ENCODE measurements at regions not wholly inside any gene's neighbourhood (a gene's known extent, or its start where the extent isn't known, plus 50 kb on each side); places are given as distances from the start of the nearest gene placed in this dataset.

DNA sequence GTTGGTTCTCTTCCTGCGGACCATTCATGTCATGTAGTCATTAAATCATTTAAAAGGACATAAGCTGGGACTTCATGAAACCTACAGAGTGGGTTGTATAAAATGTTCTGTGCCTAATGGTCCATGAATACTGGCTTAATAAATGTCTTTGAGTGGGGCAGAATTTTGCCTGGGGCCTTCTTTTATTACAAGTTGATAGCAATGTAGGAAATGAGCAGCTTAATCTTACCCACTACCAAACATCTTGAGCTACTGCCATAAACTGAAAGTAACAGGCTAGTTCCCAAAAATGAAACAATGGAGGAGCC, 130.9 kb downstream of the TMEM17 start:
- no peaks in the 10 kb centered on the region for H3K27me3 Mint-ChIP-seq (ENCODE audit: low read depth)
- peaks cover 43% of the 10 kb centered on the region for H3K9me3 Mint-ChIP-seq
- CTCF ChIA-PET = no interaction called here
- H3K4me3 Mint-ChIP-seq = no peak overlapping the region
- TF ChIP-seq GABPB1 (CRISPR knock-in tag; IDR thresholded peaks at IDR 0.05) = no peak
- TF ChIP-seq RORB (CRISPR knock-in tag; IDR thresholded peaks at IDR 0.05) = no peak
- TF ChIP-seq, protein P1, sequence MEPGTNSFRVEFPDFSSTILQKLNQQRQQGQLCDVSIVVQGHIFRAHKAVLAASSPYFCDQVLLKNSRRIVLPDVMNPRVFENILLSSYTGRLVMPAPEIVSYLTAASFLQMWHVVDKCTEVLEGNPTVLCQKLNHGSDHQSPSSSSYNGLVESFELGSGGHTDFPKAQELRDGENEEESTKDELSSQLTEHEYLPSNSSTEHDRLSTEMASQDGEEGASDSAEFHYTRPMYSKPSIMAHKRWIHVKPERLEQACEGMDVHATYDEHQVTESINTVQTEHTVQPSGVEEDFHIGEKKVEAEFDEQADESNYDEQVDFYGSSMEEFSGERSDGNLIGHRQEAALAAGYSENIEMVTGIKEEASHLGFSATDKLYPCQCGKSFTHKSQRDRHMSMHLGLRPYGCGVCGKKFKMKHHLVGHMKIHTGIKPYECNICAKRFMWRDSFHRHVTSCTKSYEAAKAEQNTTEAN (CRISPR knock-in tag; IDR thresholded peaks at IDR 0.05) = no peak
- no peak for TF ChIP-seq TP53 (CRISPR knock-in tag; IDR thresholded peaks at IDR 0.05)
- TF ChIP-seq, protein P2, sequence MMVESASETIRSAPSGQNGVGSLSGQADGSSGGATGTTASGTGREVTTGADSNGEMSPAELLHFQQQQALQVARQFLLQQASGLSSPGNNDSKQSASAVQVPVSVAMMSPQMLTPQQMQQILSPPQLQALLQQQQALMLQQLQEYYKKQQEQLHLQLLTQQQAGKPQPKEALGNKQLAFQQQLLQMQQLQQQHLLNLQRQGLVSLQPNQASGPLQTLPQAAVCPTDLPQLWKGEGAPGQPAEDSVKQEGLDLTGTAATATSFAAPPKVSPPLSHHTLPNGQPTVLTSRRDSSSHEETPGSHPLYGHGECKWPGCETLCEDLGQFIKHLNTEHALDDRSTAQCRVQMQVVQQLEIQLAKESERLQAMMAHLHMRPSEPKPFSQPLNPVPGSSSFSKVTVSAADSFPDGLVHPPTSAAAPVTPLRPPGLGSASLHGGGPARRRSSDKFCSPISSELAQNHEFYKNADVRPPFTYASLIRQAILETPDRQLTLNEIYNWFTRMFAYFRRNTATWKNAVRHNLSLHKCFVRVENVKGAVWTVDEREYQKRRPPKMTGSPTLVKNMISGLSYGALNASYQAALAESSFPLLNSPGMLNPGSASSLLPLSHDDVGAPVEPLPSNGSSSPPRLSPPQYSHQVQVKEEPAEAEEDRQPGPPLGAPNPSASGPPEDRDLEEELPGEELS (CRISPR knock-in tag; IDR thresholded peaks at IDR 0.05) = no peak
- TF ChIP-seq, protein P3, sequence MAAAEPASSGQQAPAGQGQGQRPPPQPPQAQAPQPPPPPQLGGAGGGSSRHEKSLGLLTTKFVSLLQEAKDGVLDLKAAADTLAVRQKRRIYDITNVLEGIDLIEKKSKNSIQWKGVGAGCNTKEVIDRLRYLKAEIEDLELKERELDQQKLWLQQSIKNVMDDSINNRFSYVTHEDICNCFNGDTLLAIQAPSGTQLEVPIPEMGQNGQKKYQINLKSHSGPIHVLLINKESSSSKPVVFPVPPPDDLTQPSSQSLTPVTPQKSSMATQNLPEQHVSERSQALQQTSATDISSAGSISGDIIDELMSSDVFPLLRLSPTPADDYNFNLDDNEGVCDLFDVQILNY (CRISPR knock-in tag; IDR thresholded peaks at IDR 0.05) = no peak
- no peak for TF ChIP-seq ZNF423 (CRISPR knock-in tag; IDR thresholded peaks at IDR 0.05)
- TF ChIP-seq, protein P4, sequence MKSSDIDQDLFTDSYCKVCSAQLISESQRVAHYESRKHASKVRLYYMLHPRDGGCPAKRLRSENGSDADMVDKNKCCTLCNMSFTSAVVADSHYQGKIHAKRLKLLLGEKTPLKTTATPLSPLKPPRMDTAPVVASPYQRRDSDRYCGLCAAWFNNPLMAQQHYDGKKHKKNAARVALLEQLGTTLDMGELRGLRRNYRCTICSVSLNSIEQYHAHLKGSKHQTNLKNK (CRISPR knock-in tag; IDR thresholded peaks at IDR 0.05) = no peak
- TF ChIP-seq, protein P5, sequence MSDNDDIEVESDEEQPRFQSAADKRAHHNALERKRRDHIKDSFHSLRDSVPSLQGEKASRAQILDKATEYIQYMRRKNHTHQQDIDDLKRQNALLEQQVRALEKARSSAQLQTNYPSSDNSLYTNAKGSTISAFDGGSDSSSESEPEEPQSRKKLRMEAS (CRISPR knock-in tag; IDR thresholded peaks at IDR 0.05) = no peak
- TF ChIP-seq, protein P6, sequence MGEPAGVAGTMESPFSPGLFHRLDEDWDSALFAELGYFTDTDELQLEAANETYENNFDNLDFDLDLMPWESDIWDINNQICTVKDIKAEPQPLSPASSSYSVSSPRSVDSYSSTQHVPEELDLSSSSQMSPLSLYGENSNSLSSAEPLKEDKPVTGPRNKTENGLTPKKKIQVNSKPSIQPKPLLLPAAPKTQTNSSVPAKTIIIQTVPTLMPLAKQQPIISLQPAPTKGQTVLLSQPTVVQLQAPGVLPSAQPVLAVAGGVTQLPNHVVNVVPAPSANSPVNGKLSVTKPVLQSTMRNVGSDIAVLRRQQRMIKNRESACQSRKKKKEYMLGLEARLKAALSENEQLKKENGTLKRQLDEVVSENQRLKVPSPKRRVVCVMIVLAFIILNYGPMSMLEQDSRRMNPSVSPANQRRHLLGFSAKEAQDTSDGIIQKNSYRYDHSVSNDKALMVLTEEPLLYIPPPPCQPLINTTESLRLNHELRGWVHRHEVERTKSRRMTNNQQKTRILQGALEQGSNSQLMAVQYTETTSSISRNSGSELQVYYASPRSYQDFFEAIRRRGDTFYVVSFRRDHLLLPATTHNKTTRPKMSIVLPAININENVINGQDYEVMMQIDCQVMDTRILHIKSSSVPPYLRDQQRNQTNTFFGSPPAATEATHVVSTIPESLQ (CRISPR knock-in tag; IDR thresholded peaks at IDR 0.05) = no peak
- TF ChIP-seq MYBL2 (CRISPR knock-in tag; IDR thresholded peaks at IDR 0.05) = no peak
- TF ChIP-seq, protein P7, sequence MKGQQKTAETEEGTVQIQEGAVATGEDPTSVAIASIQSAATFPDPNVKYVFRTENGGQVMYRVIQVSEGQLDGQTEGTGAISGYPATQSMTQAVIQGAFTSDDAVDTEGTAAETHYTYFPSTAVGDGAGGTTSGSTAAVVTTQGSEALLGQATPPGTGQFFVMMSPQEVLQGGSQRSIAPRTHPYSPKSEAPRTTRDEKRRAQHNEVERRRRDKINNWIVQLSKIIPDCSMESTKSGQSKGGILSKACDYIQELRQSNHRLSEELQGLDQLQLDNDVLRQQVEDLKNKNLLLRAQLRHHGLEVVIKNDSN (CRISPR knock-in tag; IDR thresholded peaks at IDR 0.05) = no peak
- no peak for DNase-seq (ENCODE audit: low spot score)
- peaks cover 31% of the 10 kb centered on the region for H3K4me1 Mint-ChIP-seq
- H3K27ac Mint-ChIP-seq = peak overlapping the region; percentile 54
- POLR2A ChIA-PET = interaction anchor here (0.5 kb wide), 1 partner anchor 44 kb away, joined by 3 read pairs; no protein-coding TSS in a partner anchor
- peaks cover 25% of the 10 kb centered on the region for H3K36me3 Mint-ChIP-seq
- no peak for ATAC-seq

DNA sequence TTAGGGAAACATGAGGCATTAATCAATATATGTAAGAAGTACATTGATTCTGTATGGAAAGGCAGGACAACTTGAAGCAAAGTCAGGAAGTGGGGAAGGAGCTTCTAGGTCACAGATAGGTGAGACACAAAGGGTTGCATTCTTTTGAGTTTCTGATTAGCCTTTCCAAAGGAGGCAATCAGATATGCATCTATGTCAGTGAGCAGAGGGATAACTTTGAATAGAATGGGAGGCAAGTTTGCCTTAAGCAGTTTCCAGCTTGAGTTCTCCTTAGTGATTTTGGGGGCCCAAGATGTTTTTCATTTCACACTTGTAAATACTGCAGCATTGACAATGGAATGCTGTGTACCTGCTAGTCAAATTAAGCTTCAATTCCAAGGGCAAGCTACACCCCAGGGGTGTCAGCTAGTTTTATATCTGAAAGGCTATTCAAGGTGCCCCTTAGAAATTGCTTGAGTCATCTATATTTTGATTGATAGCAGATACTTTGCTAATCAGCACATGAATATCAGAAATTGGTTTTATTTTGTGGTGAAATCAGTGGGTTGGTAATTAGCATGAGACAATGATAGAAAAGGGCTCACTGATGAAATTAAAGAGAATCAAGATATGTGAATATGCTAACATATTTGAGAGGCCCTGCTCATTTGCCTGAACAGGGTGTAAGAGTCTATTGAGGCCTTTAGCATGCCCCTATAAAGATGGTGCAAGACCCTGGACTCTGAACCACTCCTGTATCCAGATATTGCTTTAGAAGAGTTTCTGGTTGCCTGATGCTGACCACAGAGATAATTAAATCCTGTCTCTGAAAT, 131.5 kb downstream of the TMEM17 start:
- H3K9me3 Mint-ChIP-seq = peaks cover 43% of the 10 kb centered on the region
- peaks cover 25% of the 10 kb centered on the region for H3K36me3 Mint-ChIP-seq
- H3K27me3 Mint-ChIP-seq (ENCODE audit: low read depth) = no peaks in the 10 kb centered on the region
- no peak overlapping the region for H3K4me3 Mint-ChIP-seq
- peak overlapping the region; percentile 85 for H3K27ac Mint-ChIP-seq
- H3K4me1 Mint-ChIP-seq = peaks cover 31% of the 10 kb centered on the region
- POLR2A ChIA-PET = no interaction called here
- CTCF ChIA-PET = no interaction called here
- ATAC-seq = peak; percentile 35
- no peak for DNase-seq (ENCODE audit: low spot score)
- TF ChIP-seq, protein P8, sequence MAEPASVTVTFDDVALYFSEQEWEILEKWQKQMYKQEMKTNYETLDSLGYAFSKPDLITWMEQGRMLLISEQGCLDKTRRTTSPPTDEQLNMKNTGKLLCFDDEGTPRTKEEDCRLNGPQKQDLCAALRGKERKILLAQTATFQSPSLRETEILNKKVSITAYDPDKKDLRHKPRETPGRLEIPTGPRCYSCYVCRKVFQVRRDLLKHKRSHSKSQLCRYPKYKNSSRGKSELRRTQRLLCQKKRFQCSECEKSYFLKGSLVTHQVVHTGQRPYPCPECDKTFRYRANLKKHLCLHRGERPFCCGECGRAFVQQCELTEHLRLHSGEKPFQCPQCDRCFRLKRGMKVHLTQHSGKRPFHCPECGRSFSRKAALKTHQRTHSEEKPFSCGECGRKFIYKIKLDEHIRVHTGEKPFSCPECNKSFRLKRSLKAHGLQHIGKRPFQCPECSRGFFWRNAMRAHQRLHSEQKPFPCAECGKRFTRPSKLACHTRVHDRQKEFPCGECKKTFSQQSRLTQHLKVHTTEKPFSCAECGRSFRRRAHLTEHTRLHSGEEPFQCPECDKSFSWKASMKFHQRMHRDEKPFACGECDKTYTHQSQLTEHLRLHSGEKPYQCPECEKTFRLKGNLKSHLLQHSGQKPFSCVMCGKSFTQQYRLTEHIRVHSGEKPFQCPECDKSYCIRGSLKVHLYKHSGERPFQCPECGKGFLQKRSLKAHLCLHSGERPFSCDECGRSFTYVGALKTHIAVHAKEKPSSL (CRISPR knock-in tag; conservative IDR thresholded peaks at IDR 0.05) = no peak
- TF ChIP-seq GTF2I (CRISPR knock-in tag; conservative IDR thresholded peaks at IDR 0.05) (no peak), SOX15 (CRISPR knock-in tag; IDR thresholded peaks at IDR 0.05) (no peak), FOXP1 (CRISPR knock-in tag; IDR thresholded peaks at IDR 0.05; ENCODE audit: borderline replicate concordance) (no peak), CREM (CRISPR knock-in tag; IDR thresholded peaks at IDR 0.05) (no peak), MYBL2 (CRISPR knock-in tag; IDR thresholded peaks at IDR 0.05) (no peak)
- TF ChIP-seq, protein P9, sequence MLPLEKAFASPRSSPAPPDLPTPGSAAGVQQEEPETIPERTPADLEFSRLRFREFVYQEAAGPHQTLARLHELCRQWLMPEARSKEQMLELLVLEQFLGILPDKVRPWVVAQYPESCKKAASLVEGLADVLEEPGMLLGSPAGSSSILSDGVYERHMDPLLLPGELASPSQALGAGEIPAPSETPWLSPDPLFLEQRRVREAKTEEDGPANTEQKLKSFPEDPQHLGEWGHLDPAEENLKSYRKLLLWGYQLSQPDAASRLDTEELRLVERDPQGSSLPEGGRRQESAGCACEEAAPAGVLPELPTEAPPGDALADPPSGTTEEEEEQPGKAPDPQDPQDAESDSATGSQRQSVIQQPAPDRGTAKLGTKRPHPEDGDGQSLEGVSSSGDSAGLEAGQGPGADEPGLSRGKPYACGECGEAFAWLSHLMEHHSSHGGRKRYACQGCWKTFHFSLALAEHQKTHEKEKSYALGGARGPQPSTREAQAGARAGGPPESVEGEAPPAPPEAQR (CRISPR knock-in tag; IDR thresholded peaks at IDR 0.05) = no peak
- TF ChIP-seq, protein P10, sequence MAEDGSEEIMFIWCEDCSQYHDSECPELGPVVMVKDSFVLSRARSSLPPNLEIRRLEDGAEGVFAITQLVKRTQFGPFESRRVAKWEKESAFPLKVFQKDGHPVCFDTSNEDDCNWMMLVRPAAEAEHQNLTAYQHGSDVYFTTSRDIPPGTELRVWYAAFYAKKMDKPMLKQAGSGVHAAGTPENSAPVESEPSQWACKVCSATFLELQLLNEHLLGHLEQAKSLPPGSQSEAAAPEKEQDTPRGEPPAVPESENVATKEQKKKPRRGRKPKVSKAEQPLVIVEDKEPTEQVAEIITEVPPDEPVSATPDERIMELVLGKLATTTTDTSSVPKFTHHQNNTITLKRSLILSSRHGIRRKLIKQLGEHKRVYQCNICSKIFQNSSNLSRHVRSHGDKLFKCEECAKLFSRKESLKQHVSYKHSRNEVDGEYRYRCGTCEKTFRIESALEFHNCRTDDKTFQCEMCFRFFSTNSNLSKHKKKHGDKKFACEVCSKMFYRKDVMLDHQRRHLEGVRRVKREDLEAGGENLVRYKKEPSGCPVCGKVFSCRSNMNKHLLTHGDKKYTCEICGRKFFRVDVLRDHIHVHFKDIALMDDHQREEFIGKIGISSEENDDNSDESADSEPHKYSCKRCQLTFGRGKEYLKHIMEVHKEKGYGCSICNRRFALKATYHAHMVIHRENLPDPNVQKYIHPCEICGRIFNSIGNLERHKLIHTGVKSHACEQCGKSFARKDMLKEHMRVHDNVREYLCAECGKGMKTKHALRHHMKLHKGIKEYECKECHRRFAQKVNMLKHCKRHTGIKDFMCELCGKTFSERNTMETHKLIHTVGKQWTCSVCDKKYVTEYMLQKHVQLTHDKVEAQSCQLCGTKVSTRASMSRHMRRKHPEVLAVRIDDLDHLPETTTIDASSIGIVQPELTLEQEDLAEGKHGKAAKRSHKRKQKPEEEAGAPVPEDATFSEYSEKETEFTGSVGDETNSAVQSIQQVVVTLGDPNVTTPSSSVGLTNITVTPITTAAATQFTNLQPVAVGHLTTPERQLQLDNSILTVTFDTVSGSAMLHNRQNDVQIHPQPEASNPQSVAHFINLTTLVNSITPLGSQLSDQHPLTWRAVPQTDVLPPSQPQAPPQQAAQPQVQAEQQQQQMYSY (CRISPR knock-in tag; IDR thresholded peaks at IDR 0.05) = no peak

Data from WTC11 (cell line).